H1 (cell line): ENCODE measurements at regions not wholly inside any gene's neighbourhood (a gene's known extent, or its start where the extent isn't known, plus 50 kb on each side); places are given as distances from the start of the nearest gene placed in this dataset.

Experiments used
- FOSL1 ChIP-seq: IDR thresholded peaks from 2 replicates; pipeline ENCODE4 v1.6.1; 2011; ENCODE audit warnings: mild to moderate bottlenecking, low read depth, low read length, moderate library complexity; ENCODE audit not compliant: insufficient read depth
- HDAC2 ChIP-seq, 2 experiments: fragments of 300-600 bp in 1 of 2; sonication (generic) in 1 of 2; IDR thresholded peaks; 2 replicates each; pipeline ENCODE4 v1.6.1; 2011 to 2012; ENCODE audit warnings: low read depth in 2 of 2, low read length in 2 of 2, mild to moderate bottlenecking in 2 of 2, moderate library complexity in 2 of 2, borderline replicate concordance in 1 of 2, inconsistent platforms in 1 of 2
- TF ChIP-seq, protein P1 (sequence below), 3 experiments: IDR thresholded peaks; 1 replicate in 2 of 3; 2 replicates in 1 of 3; pipeline versions ENCODE4 v1.5.1 to v1.6.1; 2011; ENCODE audit warnings: low read length in 3 of 3, mild to moderate bottlenecking in 3 of 3, inconsistent platforms in 2 of 3, low read depth in 1 of 3, moderate library complexity in 1 of 3; ENCODE audit not compliant: insufficient read depth in 1 of 3; ENCODE audit errors: control extremely low read depth in 1 of 3

DNA sequence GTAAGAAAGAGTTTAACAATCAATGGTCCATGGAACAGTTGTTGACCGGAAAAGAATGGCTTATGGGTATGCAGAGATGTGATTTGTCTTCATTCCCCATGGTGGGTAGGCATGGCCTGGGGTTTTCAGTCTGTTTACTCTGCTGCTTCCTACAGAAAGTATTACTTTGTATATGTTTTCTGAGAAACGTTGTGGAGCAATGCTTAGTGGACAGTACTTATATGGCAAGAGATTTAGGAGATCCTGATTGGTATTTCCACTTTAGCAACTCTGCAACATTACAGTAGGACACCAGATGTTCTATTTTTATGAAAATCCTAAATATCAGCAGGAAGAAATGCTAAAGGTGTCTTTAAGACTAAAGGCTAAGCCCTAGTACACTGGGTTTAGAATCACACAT, 309.1 kb downstream of the AASDHPPT start:
- TF ChIP-seq, protein P1, sequence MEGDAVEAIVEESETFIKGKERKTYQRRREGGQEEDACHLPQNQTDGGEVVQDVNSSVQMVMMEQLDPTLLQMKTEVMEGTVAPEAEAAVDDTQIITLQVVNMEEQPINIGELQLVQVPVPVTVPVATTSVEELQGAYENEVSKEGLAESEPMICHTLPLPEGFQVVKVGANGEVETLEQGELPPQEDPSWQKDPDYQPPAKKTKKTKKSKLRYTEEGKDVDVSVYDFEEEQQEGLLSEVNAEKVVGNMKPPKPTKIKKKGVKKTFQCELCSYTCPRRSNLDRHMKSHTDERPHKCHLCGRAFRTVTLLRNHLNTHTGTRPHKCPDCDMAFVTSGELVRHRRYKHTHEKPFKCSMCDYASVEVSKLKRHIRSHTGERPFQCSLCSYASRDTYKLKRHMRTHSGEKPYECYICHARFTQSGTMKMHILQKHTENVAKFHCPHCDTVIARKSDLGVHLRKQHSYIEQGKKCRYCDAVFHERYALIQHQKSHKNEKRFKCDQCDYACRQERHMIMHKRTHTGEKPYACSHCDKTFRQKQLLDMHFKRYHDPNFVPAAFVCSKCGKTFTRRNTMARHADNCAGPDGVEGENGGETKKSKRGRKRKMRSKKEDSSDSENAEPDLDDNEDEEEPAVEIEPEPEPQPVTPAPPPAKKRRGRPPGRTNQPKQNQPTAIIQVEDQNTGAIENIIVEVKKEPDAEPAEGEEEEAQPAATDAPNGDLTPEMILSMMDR (IDR thresholded peaks at IDR 0.05; ENCODE audit: control extremely low read depth in 1 of 3, insufficient read depth in 1 of 3, low read depth in 1 of 3, low read length in 3 of 3), result no peak
- TF ChIP-seq FOSL1 (no peak), HDAC2 (IDR thresholded peaks at IDR 0.05; ENCODE audit: borderline replicate concordance in 1 of 2, low read depth in 2 of 2, low read length in 2 of 2) (no peak)
